A549 (cell line): ENCODE measurements at regions not wholly inside any gene's neighbourhood (a gene's known extent, or its start where the extent isn't known, plus 50 kb on each side); places are given as distances from the start of the nearest gene placed in this dataset.

Source experiments
- ATAC-seq, 2 experiments: fragments of 200-7000 bp in 1 of 2; fragments of >200 bp in 1 of 2; cut with Nextera tagmentation in 1 of 2; cut with Tn5 transposase in 1 of 2; 3 replicates each; pipeline versions ENCODE4 v1.8.0 to v1.9.1; 2018 to 2020; ENCODE audit warnings: mild to moderate bottlenecking in 1 of 2, moderate library complexity in 1 of 2
- CTCF ChIA-PET: fragments of 300-600 bp; sonication (Branson Sonifier 250); formaldehyde crosslinking; extraction: SDS; loops from one replicate; lab custom pipeline; 2021; ENCODE audit warnings: antibody characterized with exemption, inconsistent platforms; lab: Yijun Ruan, JAX
- POLR2A ChIA-PET: fragments of 350-600 bp; formaldehyde crosslinking; extraction: SDS; loops from one replicate; lab custom pipeline; 2021; ENCODE audit warnings: antibody characterized with exemption, inconsistent platforms; lab: Yijun Ruan, JAX
- DNase-seq, 2 experiments: peaks; one replicate each; pipeline versions ENCODE4 v3.0.0 to v3.0.0-alpha.2; 2011 to 2016; ENCODE audit warnings: low read depth in 1 of 2, low spot score in 1 of 2
- FAIRE-seq: peaks from 2 replicates; lab custom pipeline; 2011; peaks lifted over from hg19 to GRCh38; lab: Jason Lieb, UNC
- H3K27ac ChIP-seq, 2 experiments: fragments of >200 bp; sonication (Bioruptor Twin); formaldehyde crosslinking; 3 replicates each; pipeline ENCODE4 v1.5.1; 2016 to 2017
- H3K4me1 ChIP-seq: fragments of >200 bp; sonication (Bioruptor Twin); formaldehyde crosslinking; 3 replicates; pipeline ENCODE4 v1.6.1; 2016
- H3K4me2 ChIP-seq: fragments of >200 bp; sonication (Bioruptor Twin); formaldehyde crosslinking; 3 replicates; pipeline ENCODE4 v1.6.1; 2016
- H3K4me3 ChIP-seq: fragments of >200 bp; sonication (Bioruptor Twin); formaldehyde crosslinking; 3 replicates; pipeline ENCODE4 v1.5.1; 2016
- H3K9me3 ChIP-seq: fragments of >200 bp; sonication (Bioruptor Twin); formaldehyde crosslinking; 3 replicates; pipeline ENCODE4 v1.6.1; 2016
- BHLHE40 ChIP-seq: IDR thresholded peaks from 2 replicates; pipeline ENCODE4 v1.6.1; 2012; ENCODE audit warnings: low read depth, low read length, inconsistent platforms
- CHD2 ChIP-seq: fragments of 150-350 bp; IDR thresholded peaks from 2 replicates; pipeline ENCODE4 v1.6.1; 2014; ENCODE audit warnings: low read length; ENCODE audit not compliant: partially characterized antibody
- CHD4 ChIP-seq: fragments of 200-600 bp; sonication (generic); IDR thresholded peaks from 2 replicates; pipeline ENCODE4 v1.6.1; 2016; ENCODE audit warnings: antibody characterized with exemption, mild to moderate bottlenecking, borderline replicate concordance
- CTCF ChIP-seq: fragments of >200 bp; sonication (Bioruptor Twin); formaldehyde crosslinking; IDR thresholded peaks from 3 replicates; pipeline ENCODE4 v1.5.1; 2016
- ELK1 ChIP-seq: fragments of 150-350 bp; IDR thresholded peaks from 2 replicates; pipeline ENCODE4 v1.6.1; 2014; ENCODE audit warnings: low read depth, mild to moderate bottlenecking, low read length
- ESRRA ChIP-seq: fragments of 150-350 bp; IDR thresholded peaks from 2 replicates; pipeline ENCODE4 v1.6.1; 2014; ENCODE audit warnings: mild to moderate bottlenecking, low read length, borderline replicate concordance
- HES2 ChIP-seq: fragments of >200 bp; sonication (Bioruptor Twin); formaldehyde crosslinking; IDR thresholded peaks from 2 replicates; pipeline ENCODE4 v1.6.1; 2016
- HEYL ChIP-seq: fragments of 250-450 bp; sonication (Bioruptor Pico); IDR thresholded peaks from 2 replicates; pipeline ENCODE4 v1.8.0; 2021; ENCODE audit warnings: mild to moderate bottlenecking, moderate library complexity
- HOXA7 ChIP-seq: fragments of 250-450 bp; sonication (Bioruptor Pico); IDR thresholded peaks from 2 replicates; pipeline ENCODE4 v1.5.0; 2020; ENCODE audit warnings: mild to moderate bottlenecking, moderate library complexity
- HOXB5 ChIP-seq: fragments of 250-450 bp; sonication (Bioruptor Pico); IDR thresholded peaks from 2 replicates; pipeline ENCODE4 v1.5.0; 2020; ENCODE audit warnings: mild to moderate bottlenecking, moderate library complexity
- JUN ChIP-seq, 2 experiments: fragments of >200 bp; sonication (Bioruptor Twin); formaldehyde crosslinking; IDR thresholded peaks; 2 replicates in 1 of 2; 3 replicates in 1 of 2; pipeline ENCODE4 v1.6.1; 2016 to 2017
- MAX ChIP-seq: IDR thresholded peaks from 2 replicates; pipeline ENCODE4 v1.6.1; 2012
- POLR2A ChIP-seq: IDR thresholded peaks from 2 replicates; pipeline ENCODE4 v1.6.1; 2012; ENCODE audit warnings: mild to moderate bottlenecking, low read length
- RFX5 ChIP-seq: fragments of 450-650 bp; IDR thresholded peaks from 2 replicates; pipeline ENCODE4 v1.7.1; 2014; ENCODE audit warnings: antibody characterized with exemption, mild to moderate bottlenecking, moderate library complexity
- USF2 ChIP-seq: fragments of 450-650 bp; IDR thresholded peaks from 2 replicates; pipeline ENCODE4 v1.6.1; 2014; ENCODE audit warnings: antibody characterized with exemption
- ZC3H11A ChIP-seq: fragments of 450-650 bp; IDR thresholded peaks from 2 replicates; pipeline ENCODE4 v1.6.1; 2014; ENCODE audit warnings: antibody characterized with exemption, mild to moderate bottlenecking
- WGBS: methylation state at CpG from one replicate; pipeline ENCODE4 v1.1.6; 2017; ENCODE audit errors: missing lambda C conversion rate; 5-methylcytosine and 5-hydroxymethylcytosine counted together

GRCh38 chr13:56412856-56413255, 727.9 kb upstream of the PRR20A start (continued):
- TF ChIP-seq CTCF (no peak), HOXA7 (CRISPR knock-in tag) (no peak), HOXB5 (CRISPR knock-in tag) (no peak), BHLHE40 (no peak), MAX (no peak), USF2 (no peak), CHD4 (no peak)
- TF ChIP-seq, all 56 proteins: peak for 0

- no peak overlapping the region for H3K4me2 ChIP-seq
- POLR2A ChIA-PET: no interaction called here
These were observed 716.5 kb upstream of the PRR20A start for GRCh38 chr13:56424246-56424645.

GRCh38 chr13:56457535-56458190, 683.1 kb upstream of the PRR20A start:
- ATAC-seq: no peak
- no peak overlapping the region for H3K27ac ChIP-seq
- ChIA-PET CTCF (no interaction called here), POLR2A (no interaction called here)
- H3K4me1 ChIP-seq: no peaks in the 10 kb centered on the region
- DNase-seq: no peak
- TF ChIP-seq ZC3H11A (peak; percentile 28), HEYL (CRISPR knock-in tag) (no peak)
- no peak for FAIRE-seq
- no peaks in the 10 kb centered on the region for H3K9me3 ChIP-seq
- H3K4me3 ChIP-seq: no peak overlapping the region
- 4% methylated on average over 7 of the region's 7 CpGs for WGBS
- H3K4me2 ChIP-seq: no peak overlapping the region

More at GRCh38 chr13:56424246-56424645, 716.5 kb upstream of the PRR20A start:
- Histone ChIP-seq H3K4me1 (no peaks in the 10 kb centered on the region), H3K9me3 (no peaks in the 10 kb centered on the region), H3K27ac (no peak overlapping the region), H3K4me3 (no peak overlapping the region)
- FAIRE-seq (no peak), DNase-seq (no peak), ATAC-seq (no peak)
- CTCF ChIA-PET: no interaction called here
- WGBS: 31% methylated on average over 3 of the region's 3 CpGs
- no peak for TF ChIP-seq CTCF
- no peak for TF ChIP-seq CHD2
- no peak for TF ChIP-seq RFX5
- TF ChIP-seq USF2: no peak
- TF ChIP-seq POLR2A: no peak
- no peak for TF ChIP-seq HEYL (CRISPR knock-in tag)
- no peak for TF ChIP-seq CHD4

GRCh38 chr13:56459286-56459685, 681.4 kb upstream of the PRR20A start:
- ChIA-PET POLR2A (no interaction called here), CTCF (no interaction called here)
- Histone ChIP-seq H3K4me1 (no peaks in the 10 kb centered on the region), H3K27ac (no peak overlapping the region), H3K9me3 (no peaks in the 10 kb centered on the region), H3K4me3 (no peak overlapping the region), H3K4me2 (no peak overlapping the region)
- TF ChIP-seq ELK1 (no peak), JUN (IDR thresholded peaks at IDR 0.05) (no peak), ESRRA (no peak), HES2 (no peak)
- DNase-seq: no peak
- no peak for ATAC-seq
- no peak for FAIRE-seq
- 0% methylated on average over 1 of the region's 1 CpG for WGBS
